ENCODE measurements at regions not wholly inside any gene's neighbourhood (a gene's known extent, or its start where the extent isn't known, plus 50 kb on each side); places are given as distances from the start of the nearest gene placed in this dataset.

DNA sequence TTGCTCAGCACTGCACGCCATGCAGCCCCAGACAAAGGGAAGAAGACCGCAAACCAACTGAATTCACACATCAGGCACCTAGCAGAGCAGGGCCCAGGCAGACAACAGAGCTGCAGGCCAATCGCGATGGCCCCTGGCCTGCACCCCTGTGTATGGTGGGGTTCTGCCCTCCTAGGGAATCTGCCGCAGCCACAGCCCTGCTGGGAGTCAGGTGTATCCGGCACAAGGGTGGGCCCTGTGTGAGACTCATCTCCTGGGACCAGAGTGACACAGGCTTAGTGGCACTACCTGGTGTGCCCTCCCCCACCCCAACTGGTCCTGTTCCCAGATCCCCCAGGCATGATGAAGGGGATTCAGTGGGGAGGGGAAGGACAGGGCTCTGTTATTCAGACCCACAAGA is 122.8 kb downstream of the ATPSCKMT start:
- H3K36me3 ChIP-seq (ENCODE audit: insufficient read depth, low read length): no peaks in the 10 kb centered on the region
- no peaks in the 10 kb centered on the region for H3K9me3 ChIP-seq (ENCODE audit: low read length)
- no peaks in the 10 kb centered on the region for H3K79me2 ChIP-seq (ENCODE audit: insufficient read depth, low read length)
- no peak overlapping the region for H3K4me3 ChIP-seq (ENCODE audit: low read depth, low read length, poor library complexity, severe bottlenecking)
- no peaks in the 10 kb centered on the region for H3K27me3 ChIP-seq (ENCODE audit: insufficient read depth, low read length)
- H2AFZ ChIP-seq (ENCODE audit: low read length): no peak overlapping the region
- H3K4me2 ChIP-seq (ENCODE audit: low read length): no peak overlapping the region
- no peaks in the 10 kb centered on the region for H4K20me1 ChIP-seq (ENCODE audit: insufficient read depth, low read length)
- H3K27ac ChIP-seq (ENCODE audit: low read depth, low read length, poor library complexity, severe bottlenecking): no peak overlapping the region
- TF ChIP-seq, protein P1, sequence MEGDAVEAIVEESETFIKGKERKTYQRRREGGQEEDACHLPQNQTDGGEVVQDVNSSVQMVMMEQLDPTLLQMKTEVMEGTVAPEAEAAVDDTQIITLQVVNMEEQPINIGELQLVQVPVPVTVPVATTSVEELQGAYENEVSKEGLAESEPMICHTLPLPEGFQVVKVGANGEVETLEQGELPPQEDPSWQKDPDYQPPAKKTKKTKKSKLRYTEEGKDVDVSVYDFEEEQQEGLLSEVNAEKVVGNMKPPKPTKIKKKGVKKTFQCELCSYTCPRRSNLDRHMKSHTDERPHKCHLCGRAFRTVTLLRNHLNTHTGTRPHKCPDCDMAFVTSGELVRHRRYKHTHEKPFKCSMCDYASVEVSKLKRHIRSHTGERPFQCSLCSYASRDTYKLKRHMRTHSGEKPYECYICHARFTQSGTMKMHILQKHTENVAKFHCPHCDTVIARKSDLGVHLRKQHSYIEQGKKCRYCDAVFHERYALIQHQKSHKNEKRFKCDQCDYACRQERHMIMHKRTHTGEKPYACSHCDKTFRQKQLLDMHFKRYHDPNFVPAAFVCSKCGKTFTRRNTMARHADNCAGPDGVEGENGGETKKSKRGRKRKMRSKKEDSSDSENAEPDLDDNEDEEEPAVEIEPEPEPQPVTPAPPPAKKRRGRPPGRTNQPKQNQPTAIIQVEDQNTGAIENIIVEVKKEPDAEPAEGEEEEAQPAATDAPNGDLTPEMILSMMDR (IDR thresholded peaks at IDR 0.05; ENCODE audit: low read length): no peak
- no peak for TF ChIP-seq EZH2 (IDR thresholded peaks at IDR 0.05; ENCODE audit: borderline replicate concordance, low read length)
- H3F3A ChIP-seq (ENCODE audit: insufficient read depth, low read length): no peaks in the 10 kb centered on the region
- no peak overlapping the region for H3K9ac ChIP-seq (ENCODE audit: low read length)
- H3K9me2 ChIP-seq (ENCODE audit: low read depth, low read length): no peaks in the 10 kb centered on the region
- no peaks in the 10 kb centered on the region for H3K4me1 ChIP-seq (ENCODE audit: insufficient read depth, low read length, severe bottlenecking)

DNA sequence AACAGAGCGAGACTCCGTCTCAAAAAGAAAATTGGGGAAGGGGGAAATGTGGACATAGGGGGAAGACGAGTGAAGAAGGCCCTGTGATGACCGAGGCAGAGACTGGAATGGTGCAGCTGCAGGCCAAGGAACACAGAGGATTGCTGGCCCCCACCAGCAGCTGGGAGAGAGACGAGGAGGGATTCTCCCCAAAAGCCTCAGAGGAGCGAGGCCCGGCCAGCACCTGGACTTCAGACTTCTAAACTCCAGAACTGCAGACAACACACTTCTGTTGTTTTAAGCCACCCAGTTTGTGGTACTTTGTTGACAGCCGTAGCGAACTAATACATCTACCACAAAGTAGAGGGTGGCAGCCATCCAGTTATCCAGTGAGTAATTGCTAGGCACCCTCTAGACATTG is 124.6 kb downstream of the ATPSCKMT start:
- Histone ChIP-seq H4K20me1 (ENCODE audit: insufficient read depth, low read length) (no peaks in the 10 kb centered on the region), H3K9me2 (ENCODE audit: low read depth, low read length) (no peaks in the 10 kb centered on the region), H3K9ac (ENCODE audit: low read length) (no peak overlapping the region), H2AFZ (ENCODE audit: low read length) (no peak overlapping the region), H3K9me3 (ENCODE audit: low read length) (no peaks in the 10 kb centered on the region), H3K4me2 (ENCODE audit: low read length) (no peak overlapping the region), H3K4me1 (ENCODE audit: insufficient read depth, low read length, severe bottlenecking) (no peaks in the 10 kb centered on the region), H3K27me3 (ENCODE audit: insufficient read depth, low read length) (no peaks in the 10 kb centered on the region), H3F3A (ENCODE audit: insufficient read depth, low read length) (no peaks in the 10 kb centered on the region), H3K4me3 (ENCODE audit: low read depth, low read length, poor library complexity, severe bottlenecking) (no peak overlapping the region), H3K36me3 (ENCODE audit: insufficient read depth, low read length) (no peaks in the 10 kb centered on the region), H3K27ac (ENCODE audit: low read depth, low read length, poor library complexity, severe bottlenecking) (no peak overlapping the region), H3K79me2 (ENCODE audit: insufficient read depth, low read length) (no peaks in the 10 kb centered on the region)
- TF ChIP-seq, protein P1 (IDR thresholded peaks at IDR 0.05; ENCODE audit: low read length): no peak
- TF ChIP-seq EZH2 (IDR thresholded peaks at IDR 0.05; ENCODE audit: borderline replicate concordance, low read length): no peak

DNA sequence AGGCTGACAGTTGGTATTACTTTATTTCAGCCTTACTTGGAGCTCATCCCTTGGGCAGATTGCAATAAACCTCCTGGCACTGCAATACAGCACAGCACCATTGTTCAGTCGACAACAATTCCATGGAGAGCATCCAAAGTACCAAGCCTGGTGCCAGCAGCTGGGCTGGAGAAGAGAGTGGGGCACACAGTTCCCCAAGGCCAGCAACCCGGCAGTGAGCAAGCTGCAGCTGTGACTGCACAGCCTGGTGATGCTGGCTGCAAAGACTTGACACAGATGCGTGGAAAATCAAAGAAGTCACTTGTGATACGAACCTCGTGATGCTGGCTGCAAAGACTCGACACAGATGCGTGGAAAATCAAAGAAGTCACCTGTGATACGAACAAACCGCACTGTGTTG is 125.4 kb downstream of the ATPSCKMT start:
- Histone ChIP-seq H3K4me2 (ENCODE audit: low read length) (no peak overlapping the region), H4K20me1 (ENCODE audit: insufficient read depth, low read length) (no peaks in the 10 kb centered on the region), H3K4me3 (ENCODE audit: low read depth, low read length, poor library complexity, severe bottlenecking) (no peak overlapping the region), H3K9me2 (ENCODE audit: low read depth, low read length) (no peaks in the 10 kb centered on the region), H3K79me2 (ENCODE audit: insufficient read depth, low read length) (no peaks in the 10 kb centered on the region), H3F3A (ENCODE audit: insufficient read depth, low read length) (no peaks in the 10 kb centered on the region), H3K27me3 (ENCODE audit: insufficient read depth, low read length) (no peaks in the 10 kb centered on the region), H3K36me3 (ENCODE audit: insufficient read depth, low read length) (no peaks in the 10 kb centered on the region), H3K27ac (ENCODE audit: low read depth, low read length, poor library complexity, severe bottlenecking) (no peak overlapping the region), H3K9ac (ENCODE audit: low read length) (no peak overlapping the region), H3K9me3 (ENCODE audit: low read length) (no peaks in the 10 kb centered on the region), H2AFZ (ENCODE audit: low read length) (no peak overlapping the region), H3K4me1 (ENCODE audit: insufficient read depth, low read length, severe bottlenecking) (no peaks in the 10 kb centered on the region)
- TF ChIP-seq EZH2 (IDR thresholded peaks at IDR 0.05; ENCODE audit: borderline replicate concordance, low read length): no peak
- TF ChIP-seq, protein P1 (IDR thresholded peaks at IDR 0.05; ENCODE audit: low read length): no peak
